VCaP (cell line): ENCODE measurements at regions not wholly inside any gene's neighbourhood (a gene's known extent, or its start where the extent isn't known, plus 50 kb on each side); places are given as distances from the start of the nearest gene placed in this dataset.

Experiments used
- H3K27ac ChIP-seq: fragments of 450-650 bp; 2 replicates; pipeline ENCODE4 v1.5.1; 2017
- CTCF ChIP-seq: fragments of 450-650 bp; conservative IDR thresholded peaks from 2 replicates; pipeline ENCODE4 v1.5.1; 2017; ENCODE audit warnings: mild to moderate bottlenecking, moderate library complexity

GRCh38 chr2:51998890-51999289 is 967.0 kb upstream of the NRXN1 start:
- TF ChIP-seq CTCF = no peak
- no peak overlapping the region for H3K27ac ChIP-seq

DNA sequence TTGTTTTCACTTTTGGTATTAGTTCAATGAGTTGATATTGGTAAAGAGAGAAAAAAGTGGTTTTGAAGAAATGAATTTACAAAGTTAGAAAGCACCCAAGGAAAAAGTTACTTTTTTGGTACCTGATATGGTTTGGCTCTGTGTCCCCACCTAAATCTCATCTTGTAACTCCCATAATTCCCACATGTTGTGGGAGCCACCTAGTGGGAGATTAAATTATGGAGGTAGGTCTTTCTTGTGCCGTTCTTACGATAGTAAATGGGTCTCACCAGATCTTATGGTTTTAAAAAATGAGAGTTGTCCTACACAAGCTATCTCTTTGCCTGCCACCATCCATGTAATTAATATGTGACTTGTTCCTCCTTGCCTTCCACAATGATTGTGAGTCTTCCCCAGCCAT is 965.6 kb upstream of the NRXN1 start:
- TF ChIP-seq CTCF = peak; percentile 72
- no peak overlapping the region for H3K27ac ChIP-seq

- no peak for TF ChIP-seq CTCF
- H3K27ac ChIP-seq = no peak overlapping the region
Observed at GRCh38 chr2:51995293-51995692, 963.4 kb upstream of the NRXN1 start.

GRCh38 chr2:51994123-51994763 is 962.3 kb upstream of the NRXN1 start:
- TF ChIP-seq CTCF = no peak
- no peak overlapping the region for H3K27ac ChIP-seq

DNA sequence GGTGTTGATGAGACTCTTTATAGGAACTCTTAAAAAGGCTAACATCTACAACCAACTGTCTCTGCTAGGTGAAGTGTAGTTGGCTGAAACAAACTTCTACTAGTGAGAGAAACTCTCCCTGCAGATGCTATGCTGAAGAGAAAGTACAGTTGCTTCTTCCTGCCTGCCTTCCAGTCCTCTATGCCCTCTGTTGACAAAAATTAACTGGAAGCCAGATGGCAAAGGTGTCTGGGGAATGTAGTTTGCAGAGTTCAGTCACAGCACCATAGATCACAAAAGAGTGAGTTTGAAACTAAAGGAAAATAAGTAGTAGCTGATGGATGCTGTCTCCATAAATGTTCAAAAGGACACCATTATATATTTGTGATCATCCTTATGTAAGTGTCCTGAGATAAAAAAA is 958.8 kb upstream of the NRXN1 start:
- no peak for TF ChIP-seq CTCF
- H3K27ac ChIP-seq = no peak overlapping the region

GRCh38 chr2:51986101-51986500 is 954.2 kb upstream of the NRXN1 start:
- TF ChIP-seq CTCF = no peak
- no peak overlapping the region for H3K27ac ChIP-seq

GRCh38 chr2:51981783-51982182 is 949.9 kb upstream of the NRXN1 start:
- H3K27ac ChIP-seq = no peak overlapping the region
- TF ChIP-seq CTCF = no peak

DNA sequence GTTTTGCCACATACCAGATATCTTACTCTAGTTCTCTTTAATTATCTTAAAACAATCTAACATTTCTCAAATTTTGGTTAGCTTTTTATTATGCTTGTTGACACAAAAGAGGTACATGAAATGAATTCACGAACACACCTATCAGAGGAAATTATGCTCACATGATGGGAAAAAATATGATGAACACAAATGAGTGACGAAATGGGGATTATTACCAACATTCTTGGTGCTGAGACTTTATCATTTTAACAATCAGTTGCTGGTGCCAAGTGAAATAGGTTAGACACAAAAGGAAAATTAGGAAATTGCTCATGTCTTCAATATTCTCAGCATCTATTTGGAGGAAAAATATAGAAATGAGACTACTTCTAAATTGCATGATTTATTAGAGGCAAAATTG is 944.7 kb upstream of the NRXN1 start:
- H3K27ac ChIP-seq = no peak overlapping the region
- TF ChIP-seq CTCF = no peak
